Tibial nerve (tissue), 4 donors: ENCODE measurements at regions not wholly inside any gene's neighbourhood (a gene's known extent, or its start where the extent isn't known, plus 50 kb on each side); places are given as distances from the start of the nearest gene placed in this dataset.

ENCODE experiments used
- DNase-seq, 2 donors: peaks; one replicate each; pipeline ENCODE4 v3.0.0-alpha.2; 2019; ENCODE audit warnings: low spot score in 2 of 2
- H3K27ac ChIP-seq, 4 donors: fragments of 200-600 bp; sonication (generic) in 3 of 4; one replicate each; pipeline ENCODE4 v1.5.1; 2017 to 2019; ENCODE audit warnings: mild to moderate bottlenecking in 1 of 4
- H3K27me3 ChIP-seq, 2 donors: fragments of 200-600 bp; sonication (generic) in 1 of 2; one replicate each; pipeline versions ENCODE4 v1.5.1 to v1.6.0; 2017 to 2019
- H3K36me3 ChIP-seq, 3 donors: fragments of 200-600 bp; sonication (generic); one replicate each; pipeline ENCODE4 v1.5.1; 2018 to 2019
- H3K4me1 ChIP-seq, 4 donors: fragments of 200-600 bp; sonication (generic) in 3 of 4; one replicate each; pipeline ENCODE4 v1.5.1; 2017 to 2019
- H3K4me3 ChIP-seq, 4 donors: fragments of 200-600 bp; sonication (generic) in 3 of 4; one replicate each; pipeline ENCODE4 v1.5.1; 2017 to 2019; ENCODE audit warnings: mild to moderate bottlenecking in 1 of 4, moderate library complexity in 1 of 4
- H3K9me3 ChIP-seq, 4 donors: fragments of 200-600 bp; sonication (generic) in 3 of 4; one replicate each; pipeline ENCODE4 v1.5.1; 2017 to 2019
- CTCF ChIP-seq, 5 experiments: fragments of 200-600 bp in 3 of 5; fragments of 450-650 bp in 2 of 5; sonication (generic) in 3 of 5; IDR thresholded peaks; one replicate each; pipeline ENCODE4 v1.5.1; 2016 to 2019; ENCODE audit warnings: antibody characterized with exemption in 5 of 5, mild to moderate bottlenecking in 3 of 5, moderate library complexity in 2 of 5
- EP300 ChIP-seq, 2 donors: sonication (generic); formaldehyde crosslinking; IDR thresholded peaks; one replicate each; pipeline ENCODE4 v1.6.1; 2017; ENCODE audit warnings: antibody characterized with exemption in 2 of 2, mild to moderate bottlenecking in 1 of 2
- POLR2A ChIP-seq, 2 donors: fragments of 450-650 bp; IDR thresholded peaks; one replicate each; pipeline ENCODE4 v1.6.1; 2017; ENCODE audit warnings: antibody characterized with exemption in 2 of 2, mild to moderate bottlenecking in 2 of 2, moderate library complexity in 2 of 2
- WGBS, 2 donors: methylation state at CpG; one replicate each; pipeline ENCODE4 v1.1.5; 2018; 5-methylcytosine and 5-hydroxymethylcytosine counted together

GRCh38 chr7:53743697-53744402 lies 708.4 kb downstream of the POM121L12 start:
- WGBS, 2 donors, result 66 to 73% methylated on average over 7 to 8 of the region's 8 CpGs

GRCh38 chr7:53744403-53744760 lies 708.9 kb downstream of the POM121L12 start:
- TF ChIP-seq POLR2A (IDR thresholded peaks at IDR 0.05), result no peak
- no peak for TF ChIP-seq EP300 (IDR thresholded peaks at IDR 0.05)
- TF ChIP-seq CTCF (IDR thresholded peaks at IDR 0.05), result no peak
- Histone ChIP-seq H3K27ac (no peak overlapping the region), H3K4me3 (no peak overlapping the region), H3K9me3 (peaks cover 0 to 12% (median 0%) of the 10 kb centered on the region in 4 donors), H3K4me1 (no peaks in the 10 kb centered on the region), H3K27me3 (no peaks in the 10 kb centered on the region), H3K36me3 (no peaks in the 10 kb centered on the region)
- 82 to 96% methylated on average over 3 to 4 of the region's 4 CpGs for WGBS, 2 donors
- no peak for DNase-seq

More at GRCh38 chr7:53743697-53744402, 708.4 kb downstream of the POM121L12 start:
- no peak for DNase-seq
- Histone ChIP-seq H3K27me3 (no peaks in the 10 kb centered on the region), H3K4me3 (no peak overlapping the region), H3K36me3 (no peaks in the 10 kb centered on the region), H3K9me3 (peaks cover 0 to 8% (median 0%) of the 10 kb centered on the region in 4 donors), H3K27ac (no peak overlapping the region), H3K4me1 (no peaks in the 10 kb centered on the region)
- no peak for TF ChIP-seq EP300 (IDR thresholded peaks at IDR 0.05)
- TF ChIP-seq CTCF (IDR thresholded peaks at IDR 0.05), result no peak
- no peak for TF ChIP-seq POLR2A (IDR thresholded peaks at IDR 0.05)

GRCh38 chr7:53756946-53757345 lies 721.5 kb downstream of the POM121L12 start:
- Histone ChIP-seq H3K4me3 (no peak overlapping the region), H3K27ac (no peak overlapping the region), H3K4me1 (no peaks in the 10 kb centered on the region), H3K27me3 (no peaks in the 10 kb centered on the region), H3K9me3 (no peaks in the 10 kb centered on the region), H3K36me3 (no peaks in the 10 kb centered on the region)
- DNase-seq, result no peak
- 89 to 92% methylated on average over 3 of the region's 3 CpGs for WGBS, 2 donors
- no peak for TF ChIP-seq POLR2A (IDR thresholded peaks at IDR 0.05)
- TF ChIP-seq EP300 (IDR thresholded peaks at IDR 0.05), result no peak

- Histone ChIP-seq H3K27ac (no peak overlapping the region), H3K27me3 (no peaks in the 10 kb centered on the region)
- no peak for DNase-seq
Observed at GRCh38 chr7:53768186-53768585, 732.8 kb downstream of the POM121L12 start.

GRCh38 chr7:53771701-53772100 lies 736.3 kb downstream of the POM121L12 start:
- Histone ChIP-seq H3K4me3 (no peak overlapping the region), H3K4me1 (no peaks in the 10 kb centered on the region), H3K27ac (no peak overlapping the region), H3K27me3 (no peaks in the 10 kb centered on the region), H3K9me3 (no peaks in the 10 kb centered on the region), H3K36me3 (no peaks in the 10 kb centered on the region)
- no peak for DNase-seq
- WGBS, 2 donors, result 72 to 75% methylated on average over 2 of the region's 2 CpGs
- no peak for TF ChIP-seq POLR2A (IDR thresholded peaks at IDR 0.05)
- no peak for TF ChIP-seq CTCF (IDR thresholded peaks at IDR 0.05)
- TF ChIP-seq EP300 (IDR thresholded peaks at IDR 0.05), result no peak

More at GRCh38 chr7:53768186-53768585, 732.8 kb downstream of the POM121L12 start:
- Histone ChIP-seq H3K36me3 (no peaks in the 10 kb centered on the region), H3K4me3 (no peak overlapping the region), H3K4me1 (no peaks in the 10 kb centered on the region), H3K9me3 (peaks cover 0 to 3% (median 0%) of the 10 kb centered on the region in 4 donors)
- TF ChIP-seq CTCF (IDR thresholded peaks at IDR 0.05), result no peak
- no peak for TF ChIP-seq EP300 (IDR thresholded peaks at IDR 0.05)
- no peak for TF ChIP-seq POLR2A (IDR thresholded peaks at IDR 0.05)
